ENCODE measurements at regions not wholly inside any gene's neighbourhood (a gene's known extent, or its start where the extent isn't known, plus 50 kb on each side); places are given as distances from the start of the nearest gene placed in this dataset.

GRCh38 chr5:105529851-105530250 is 1967.3 kb upstream of the NUDT12 start:
- TF ChIP-seq EZH2 (IDR thresholded peaks at IDR 0.05) (no peak), POLR2AphosphoS5 (IDR thresholded peaks at IDR 0.05; ENCODE audit: borderline replicate concordance, low read depth, low read length) (no peak), FOXP2 (optimal IDR thresholded peaks at IDR 0.05; ENCODE audit: control extremely low read depth, extremely low read length, insufficient read depth) (no peak)
- Histone ChIP-seq H3K36me3 (ENCODE audit: insufficient read depth, low read length) (no peaks in the 10 kb centered on the region), H3K4me3 (no peak overlapping the region), H3K27ac (no peak overlapping the region), H3K9me3 (ENCODE audit: low read depth, low read length) (peaks cover 5% of the 10 kb centered on the region; the same call in 1 of the 2 replicates), H3K9ac (ENCODE audit: insufficient read length) (no peak overlapping the region)
- no peak for DNase-seq (ENCODE audit: low read depth, low spot score)

- no peak overlapping the region for H3K9ac ChIP-seq (ENCODE audit: insufficient read length)
- no peak for TF ChIP-seq POLR2AphosphoS5 (IDR thresholded peaks at IDR 0.05; ENCODE audit: borderline replicate concordance, low read depth, low read length)
- no peak for TF ChIP-seq EZH2 (IDR thresholded peaks at IDR 0.05)
- no peak for TF ChIP-seq FOXP2 (optimal IDR thresholded peaks at IDR 0.05; ENCODE audit: control extremely low read depth, extremely low read length, insufficient read depth)
- no peaks in the 10 kb centered on the region for H3K36me3 ChIP-seq (ENCODE audit: insufficient read depth, low read length)
- no peaks in the 10 kb centered on the region for H3K9me3 ChIP-seq (ENCODE audit: low read depth, low read length)
- H3K4me3 ChIP-seq = no peak overlapping the region
- no peak overlapping the region for H3K27ac ChIP-seq
- no peak for DNase-seq (ENCODE audit: low read depth, low spot score)
Observed at GRCh38 chr5:105508519-105508918, 1945.9 kb upstream of the NUDT12 start.

- H3K9ac ChIP-seq (ENCODE audit: insufficient read length) = no peak overlapping the region
- no peak for DNase-seq (ENCODE audit: low read depth, low spot score)
- no peak overlapping the region for H3K27ac ChIP-seq
- TF ChIP-seq POLR2AphosphoS5 (IDR thresholded peaks at IDR 0.05; ENCODE audit: borderline replicate concordance, low read depth, low read length) (no peak), FOXP2 (optimal IDR thresholded peaks at IDR 0.05; ENCODE audit: control extremely low read depth, extremely low read length, insufficient read depth) (no peak), EZH2 (IDR thresholded peaks at IDR 0.05) (no peak)
- H3K36me3 ChIP-seq (ENCODE audit: insufficient read depth, low read length) = no peaks in the 10 kb centered on the region
- no peak overlapping the region for H3K4me3 ChIP-seq
- H3K9me3 ChIP-seq (ENCODE audit: low read depth, low read length) = no peaks in the 10 kb centered on the region
Observed at GRCh38 chr5:105506692-105507277, 1944.2 kb upstream of the NUDT12 start.

GRCh38 chr5:105503950-105504349 is 1941.4 kb upstream of the NUDT12 start:
- H3K36me3 ChIP-seq (ENCODE audit: insufficient read depth, low read length) = no peaks in the 10 kb centered on the region
- no peak for TF ChIP-seq FOXP2 (optimal IDR thresholded peaks at IDR 0.05; ENCODE audit: control extremely low read depth, extremely low read length, insufficient read depth)
- no peak for TF ChIP-seq POLR2AphosphoS5 (IDR thresholded peaks at IDR 0.05; ENCODE audit: borderline replicate concordance, low read depth, low read length)
- TF ChIP-seq EZH2 (IDR thresholded peaks at IDR 0.05) = no peak
- H3K4me3 ChIP-seq = no peak overlapping the region
- no peak overlapping the region for H3K27ac ChIP-seq
- no peak overlapping the region for H3K9ac ChIP-seq (ENCODE audit: insufficient read length)
- no peak for DNase-seq (ENCODE audit: low read depth, low spot score)
- H3K9me3 ChIP-seq (ENCODE audit: low read depth, low read length) = no peaks in the 10 kb centered on the region

- H3K9ac ChIP-seq (ENCODE audit: insufficient read length) = no peak overlapping the region
- no peak for DNase-seq (ENCODE audit: low read depth, low spot score)
- H3K4me3 ChIP-seq = no peak overlapping the region
Observed at GRCh38 chr5:105501315-105501714, 1938.7 kb upstream of the NUDT12 start.

DNA sequence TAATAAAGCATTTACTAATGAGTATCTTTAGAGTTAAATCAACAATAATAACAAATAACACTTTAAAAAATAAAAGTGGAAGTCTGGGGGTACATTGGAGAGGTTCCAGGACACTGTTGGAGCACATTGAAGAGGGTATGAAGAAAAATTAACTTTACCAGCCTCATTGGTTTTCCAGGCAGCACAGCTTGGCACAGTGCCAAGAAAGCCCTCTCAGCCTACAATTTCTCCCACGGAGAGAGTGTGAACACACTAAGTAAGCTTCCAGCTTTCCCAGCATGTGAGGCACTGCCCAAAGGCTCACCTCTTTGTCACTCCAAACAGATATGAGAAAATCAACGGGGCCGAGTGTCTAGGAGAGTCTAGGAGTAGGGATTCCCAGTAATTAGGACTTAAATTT is 1912.8 kb upstream of the NUDT12 start:
- Histone ChIP-seq H3K36me3 (ENCODE audit: insufficient read depth, low read length) (no peaks in the 10 kb centered on the region), H3K9ac (ENCODE audit: insufficient read length) (no peak overlapping the region), H3K4me3 (no peak overlapping the region), H3K27ac (no peak overlapping the region), H3K9me3 (ENCODE audit: low read depth, low read length) (peaks cover 2% of the 10 kb centered on the region; the same call in 1 of the 2 replicates)
- TF ChIP-seq EZH2 (IDR thresholded peaks at IDR 0.05) (no peak), POLR2AphosphoS5 (IDR thresholded peaks at IDR 0.05; ENCODE audit: borderline replicate concordance, low read depth, low read length) (no peak), FOXP2 (optimal IDR thresholded peaks at IDR 0.05; ENCODE audit: control extremely low read depth, extremely low read length, insufficient read depth) (no peak)
- no peak for DNase-seq (ENCODE audit: low read depth, low spot score)

More at GRCh38 chr5:105501315-105501714, 1938.7 kb upstream of the NUDT12 start:
- TF ChIP-seq EZH2 (IDR thresholded peaks at IDR 0.05) (no peak), FOXP2 (optimal IDR thresholded peaks at IDR 0.05; ENCODE audit: control extremely low read depth, extremely low read length, insufficient read depth) (no peak), POLR2AphosphoS5 (IDR thresholded peaks at IDR 0.05; ENCODE audit: borderline replicate concordance, low read depth, low read length) (no peak)
- H3K9me3 ChIP-seq (ENCODE audit: low read depth, low read length) = no peaks in the 10 kb centered on the region
- H3K27ac ChIP-seq = no peak overlapping the region
- no peaks in the 10 kb centered on the region for H3K36me3 ChIP-seq (ENCODE audit: insufficient read depth, low read length)

GRCh38 chr5:105462377-105462776 is 1899.8 kb upstream of the NUDT12 start:
- no peak overlapping the region for H3K4me3 ChIP-seq
- no peak overlapping the region for H3K9ac ChIP-seq (ENCODE audit: insufficient read length)
- no peak overlapping the region for H3K27ac ChIP-seq
- 0 out of 2 replicates have a peak, but pooled peaks cover 2% of the 10 kb centered on the region for H3K9me3 ChIP-seq (ENCODE audit: low read depth, low read length)
- TF ChIP-seq EZH2 (IDR thresholded peaks at IDR 0.05) (no peak), FOXP2 (optimal IDR thresholded peaks at IDR 0.05; ENCODE audit: control extremely low read depth, extremely low read length, insufficient read depth) (no peak), POLR2AphosphoS5 (IDR thresholded peaks at IDR 0.05; ENCODE audit: borderline replicate concordance, low read depth, low read length) (no peak)
- DNase-seq (ENCODE audit: low read depth, low spot score) = no peak
- H3K36me3 ChIP-seq (ENCODE audit: insufficient read depth, low read length) = no peaks in the 10 kb centered on the region

DNA sequence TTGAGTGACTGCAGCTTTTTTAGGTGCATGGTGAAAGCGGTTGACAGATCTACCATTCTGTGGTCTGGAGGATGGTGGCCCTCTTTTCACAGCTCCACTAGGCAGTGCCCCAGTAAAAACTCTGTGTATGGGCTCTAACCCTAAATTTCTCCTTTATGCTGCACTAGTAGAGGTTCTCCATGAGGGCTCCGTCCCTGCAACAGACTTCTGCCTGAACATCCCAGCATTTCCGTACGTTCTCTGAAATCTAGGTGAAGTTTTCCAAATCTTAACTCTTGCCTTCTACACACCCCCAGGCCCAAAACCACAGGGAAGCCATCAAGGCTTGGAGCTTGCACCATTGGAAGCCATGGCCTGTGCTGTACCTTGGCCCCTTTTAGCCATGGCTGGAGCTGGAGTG is 1898.1 kb upstream of the NUDT12 start:
- no peak overlapping the region for H3K27ac ChIP-seq
- H3K9me3 ChIP-seq (ENCODE audit: low read depth, low read length) = 0 out of 2 replicates have a peak, but pooled peaks cover 2% of the 10 kb centered on the region
- no peak overlapping the region for H3K9ac ChIP-seq (ENCODE audit: insufficient read length)
- no peak for DNase-seq (ENCODE audit: low read depth, low spot score)
- TF ChIP-seq EZH2 (IDR thresholded peaks at IDR 0.05) = no peak
- TF ChIP-seq POLR2AphosphoS5 (IDR thresholded peaks at IDR 0.05; ENCODE audit: borderline replicate concordance, low read depth, low read length) = no peak
- no peak for TF ChIP-seq FOXP2 (optimal IDR thresholded peaks at IDR 0.05; ENCODE audit: control extremely low read depth, extremely low read length, insufficient read depth)
- H3K4me3 ChIP-seq = no peak overlapping the region
- no peaks in the 10 kb centered on the region for H3K36me3 ChIP-seq (ENCODE audit: insufficient read depth, low read length)

All from SK-N-MC (cell line).